Nephron progenitor cell (in vitro differentiated cells): ENCODE measurements at regions not wholly inside any gene's neighbourhood (a gene's known extent, or its start where the extent isn't known, plus 50 kb on each side); places are given as distances from the start of the nearest gene placed in this dataset.

ENCODE experiments used
- DNase-seq: peaks from one replicate; pipeline ENCODE4 v3.0.0; 2021
- H3K27ac Mint-ChIP-seq: 2 replicates; pipeline ENCODE4 v1.8.0; 2021; ENCODE audit warnings: mild to moderate bottlenecking, moderate library complexity, mixed read lengths
- H3K27me3 Mint-ChIP-seq: 2 replicates; pipeline ENCODE4 v1.8.0; 2021; ENCODE audit warnings: mild to moderate bottlenecking, low read depth, mixed read lengths; ENCODE audit not compliant: poor library complexity
- H3K36me3 Mint-ChIP-seq: 2 replicates; pipeline ENCODE4 v1.8.0; 2021; ENCODE audit warnings: low read depth, mixed read lengths
- H3K4me1 Mint-ChIP-seq: 2 replicates; pipeline ENCODE4 v1.8.0; 2021; ENCODE audit warnings: mixed read lengths
- H3K4me3 Mint-ChIP-seq: 2 replicates; pipeline ENCODE4 v1.8.0; 2021; ENCODE audit warnings: mild to moderate bottlenecking, moderate library complexity, mixed read lengths
- H3K9me3 Mint-ChIP-seq: 2 replicates; pipeline ENCODE4 v1.8.0; 2021; ENCODE audit warnings: mild to moderate bottlenecking, moderate library complexity, mixed read lengths
- CTCF ChIP-seq: fragments of 200-600 bp; sonication (generic); IDR thresholded peaks from 2 replicates; pipeline ENCODE4 v1.5.0; 2021; ENCODE audit warnings: antibody characterized with exemption

GRCh38 chr9:532707-533106 lies 308.8 kb upstream of the DMRT1 start:
- peak overlapping the region; percentile 61 for H3K4me3 Mint-ChIP-seq
- H3K36me3 Mint-ChIP-seq, result peaks cover 15% of the 10 kb centered on the region
- H3K27ac Mint-ChIP-seq, result peak overlapping the region; percentile 91
- peaks cover 2% of the 10 kb centered on the region for H3K27me3 Mint-ChIP-seq
- H3K9me3 Mint-ChIP-seq, result peaks cover 4% of the 10 kb centered on the region
- H3K4me1 Mint-ChIP-seq, result peaks cover 73% of the 10 kb centered on the region
- no peak for TF ChIP-seq CTCF
- DNase-seq, result no peak

GRCh38 chr9:534886-535285 lies 306.6 kb upstream of the DMRT1 start:
- peaks cover 5% of the 10 kb centered on the region for H3K27me3 Mint-ChIP-seq
- DNase-seq, result no peak
- H3K4me1 Mint-ChIP-seq, result peaks cover 80% of the 10 kb centered on the region
- H3K9me3 Mint-ChIP-seq, result peaks cover 14% of the 10 kb centered on the region
- peak overlapping the region; percentile 15 for H3K4me3 Mint-ChIP-seq
- peaks cover 17% of the 10 kb centered on the region for H3K36me3 Mint-ChIP-seq
- peak overlapping the region; percentile 91 for H3K27ac Mint-ChIP-seq
- TF ChIP-seq CTCF, result no peak

GRCh38 chr9:535356-535755 lies 306.1 kb upstream of the DMRT1 start:
- H3K4me1 Mint-ChIP-seq, result peaks cover 78% of the 10 kb centered on the region
- peak overlapping the region; percentile 15 for H3K4me3 Mint-ChIP-seq
- H3K9me3 Mint-ChIP-seq, result peaks cover 18% of the 10 kb centered on the region
- peaks cover 22% of the 10 kb centered on the region for H3K36me3 Mint-ChIP-seq
- peak overlapping the region; percentile 91 for H3K27ac Mint-ChIP-seq
- DNase-seq, result no peak
- peaks cover 5% of the 10 kb centered on the region for H3K27me3 Mint-ChIP-seq
- TF ChIP-seq CTCF, result no peak

- peaks cover 65% of the 10 kb centered on the region for H3K4me1 Mint-ChIP-seq
- peak; percentile 37 for DNase-seq
- no peak for TF ChIP-seq CTCF
- H3K36me3 Mint-ChIP-seq, result peaks cover 36% of the 10 kb centered on the region
- H3K27ac Mint-ChIP-seq, result peak overlapping the region; percentile 97
- peaks cover 5% of the 10 kb centered on the region for H3K27me3 Mint-ChIP-seq
- peak overlapping the region; percentile 47 for H3K4me3 Mint-ChIP-seq
- peaks cover 31% of the 10 kb centered on the region for H3K9me3 Mint-ChIP-seq
These were observed 304.6 kb upstream of the DMRT1 start for GRCh38 chr9:536597-537511.

- H3K27ac Mint-ChIP-seq, result no peak overlapping the region
- H3K4me3 Mint-ChIP-seq, result no peak overlapping the region
- no peak for TF ChIP-seq CTCF
- DNase-seq, result no peak
- peaks cover 32% of the 10 kb centered on the region for H3K9me3 Mint-ChIP-seq
- H3K27me3 Mint-ChIP-seq, result peaks cover 3% of the 10 kb centered on the region
- peaks cover 38% of the 10 kb centered on the region for H3K36me3 Mint-ChIP-seq
- peaks cover 46% of the 10 kb centered on the region for H3K4me1 Mint-ChIP-seq
These were observed 298.0 kb upstream of the DMRT1 start for GRCh38 chr9:543478-543877.

- peak overlapping the region; percentile 34 for H3K27ac Mint-ChIP-seq
- H3K36me3 Mint-ChIP-seq, result peaks cover 29% of the 10 kb centered on the region
- TF ChIP-seq CTCF, result no peak
- H3K4me1 Mint-ChIP-seq, result peaks cover 63% of the 10 kb centered on the region
- DNase-seq, result no peak
- peaks cover 3% of the 10 kb centered on the region for H3K27me3 Mint-ChIP-seq
- no peak overlapping the region for H3K4me3 Mint-ChIP-seq
- H3K9me3 Mint-ChIP-seq, result peaks cover 19% of the 10 kb centered on the region
These were observed 296.0 kb upstream of the DMRT1 start for GRCh38 chr9:545480-545879.
